Esophagus squamous epithelium (tissue), 5 donors: ENCODE measurements at regions not wholly inside any gene's neighbourhood (a gene's known extent, or its start where the extent isn't known, plus 50 kb on each side); places are given as distances from the start of the nearest gene placed in this dataset.

Experiments
- DNase-seq: peaks from one replicate; lab custom pipeline; 2025; lab: John Stamatoyannopoulos, UW
- H3K27ac ChIP-seq, 4 donors: fragments of 200-600 bp; sonication (generic); one replicate each; pipeline ENCODE4 v1.5.1; 2016 to 2019; ENCODE audit warnings: mild to moderate bottlenecking in 1 of 4
- H3K27me3 ChIP-seq, 4 donors: fragments of 200-600 bp; sonication (generic); 1 replicate in 3 of 4; 2 replicates in 1 of 4; pipeline versions ENCODE4 v1.5.1 to v1.6.0; 2017 to 2021; ENCODE audit warnings: antibody characterized with exemption in 1 of 4
- H3K36me3 ChIP-seq, 3 donors: fragments of 200-600 bp; sonication (generic); one replicate each; pipeline ENCODE4 v1.5.1; 2016 to 2019
- H3K4me1 ChIP-seq, 3 donors: fragments of 200-600 bp; sonication (generic); one replicate each; pipeline ENCODE4 v1.5.1; 2017 to 2019
- H3K4me3 ChIP-seq, 4 donors: fragments of 200-600 bp; sonication (generic); 1 replicate in 3 of 4; 2 replicates in 1 of 4; pipeline ENCODE4 v1.5.1; 2016 to 2019; ENCODE audit warnings: mild to moderate bottlenecking in 2 of 4, moderate library complexity in 1 of 4
- H3K9me3 ChIP-seq, 3 donors: fragments of 200-600 bp; sonication (generic); one replicate each; pipeline ENCODE4 v1.5.1; 2016 to 2019
- CTCF ChIP-seq, 6 experiments: fragments of 450-650 bp in 4 of 6; fragments of 200-600 bp in 2 of 6; sonication (generic) in 2 of 6; IDR thresholded peaks; one replicate each; pipeline ENCODE4 v1.5.1; 2016 to 2019; ENCODE audit warnings: antibody characterized with exemption in 6 of 6, mild to moderate bottlenecking in 4 of 6, moderate library complexity in 4 of 6
- POLR2A ChIP-seq, 4 donors: fragments of 450-650 bp; IDR thresholded peaks; one replicate each; pipeline ENCODE4 v1.6.1; 2017; ENCODE audit warnings: antibody characterized with exemption in 4 of 4, mild to moderate bottlenecking in 4 of 4, moderate library complexity in 3 of 4
- WGBS, 2 donors: methylation state at CpG; one replicate each; pipeline ENCODE4 v1.1.5; 2018; 5-methylcytosine and 5-hydroxymethylcytosine counted together
- intact Hi-C: fragments of 100-400 bp; cut with DNase I; formaldehyde crosslinking; loops from one replicate; pipeline ENCODE4 v1.15.0; 2022
- donor health status: DM: yes; HTN: yes; CAD: no.

DNA sequence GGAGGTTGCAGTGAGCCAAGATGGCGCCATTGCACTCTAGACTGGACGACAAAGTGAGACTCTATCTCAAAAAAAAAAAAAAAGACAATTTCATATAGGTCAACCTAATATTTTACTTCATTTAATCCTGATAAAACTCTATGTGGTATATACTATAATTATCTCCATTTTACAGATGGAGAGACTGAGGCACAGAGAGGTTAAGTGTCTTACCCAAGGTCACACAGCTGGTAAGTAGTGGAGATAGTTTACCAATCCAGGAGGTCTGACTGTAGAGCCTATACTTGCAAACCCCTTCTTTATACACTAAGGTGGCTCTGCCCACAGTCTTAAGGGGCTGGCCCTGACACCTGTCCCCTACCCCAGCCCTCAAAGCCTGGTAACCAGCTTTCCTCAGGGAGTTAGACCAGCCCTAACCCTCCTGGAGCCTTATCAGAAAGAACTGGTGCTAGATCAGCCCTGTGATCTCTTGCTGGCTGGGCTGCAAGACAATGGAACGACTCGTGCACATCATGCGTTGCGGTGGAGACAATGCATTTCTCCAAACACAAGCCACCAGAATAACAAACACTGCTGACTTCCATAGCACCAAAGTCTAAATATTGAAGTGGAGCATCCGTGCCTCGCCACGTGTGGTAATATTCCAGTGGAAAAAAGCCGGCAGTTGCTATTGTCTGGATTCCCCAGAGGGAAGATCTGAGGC, 60.0 kb upstream of the SMAD3 start:
- H3K36me3 ChIP-seq = no peaks in the 10 kb centered on the region
- no peak overlapping the region for H3K4me3 ChIP-seq
- no peak for DNase-seq
- H3K27me3 ChIP-seq = no peaks in the 10 kb centered on the region
- no peaks in the 10 kb centered on the region for H3K9me3 ChIP-seq
- 74 to 89% methylated on average over 7 to 10 of the region's 10 CpGs for WGBS, 2 donors
- H3K4me1 ChIP-seq = no peaks in the 10 kb centered on the region
- H3K27ac ChIP-seq = no peak overlapping the region
- intact Hi-C loops = no loop called here
- TF ChIP-seq CTCF (IDR thresholded peaks at IDR 0.05) (no peak), POLR2A (IDR thresholded peaks at IDR 0.05) (no peak)

DNA sequence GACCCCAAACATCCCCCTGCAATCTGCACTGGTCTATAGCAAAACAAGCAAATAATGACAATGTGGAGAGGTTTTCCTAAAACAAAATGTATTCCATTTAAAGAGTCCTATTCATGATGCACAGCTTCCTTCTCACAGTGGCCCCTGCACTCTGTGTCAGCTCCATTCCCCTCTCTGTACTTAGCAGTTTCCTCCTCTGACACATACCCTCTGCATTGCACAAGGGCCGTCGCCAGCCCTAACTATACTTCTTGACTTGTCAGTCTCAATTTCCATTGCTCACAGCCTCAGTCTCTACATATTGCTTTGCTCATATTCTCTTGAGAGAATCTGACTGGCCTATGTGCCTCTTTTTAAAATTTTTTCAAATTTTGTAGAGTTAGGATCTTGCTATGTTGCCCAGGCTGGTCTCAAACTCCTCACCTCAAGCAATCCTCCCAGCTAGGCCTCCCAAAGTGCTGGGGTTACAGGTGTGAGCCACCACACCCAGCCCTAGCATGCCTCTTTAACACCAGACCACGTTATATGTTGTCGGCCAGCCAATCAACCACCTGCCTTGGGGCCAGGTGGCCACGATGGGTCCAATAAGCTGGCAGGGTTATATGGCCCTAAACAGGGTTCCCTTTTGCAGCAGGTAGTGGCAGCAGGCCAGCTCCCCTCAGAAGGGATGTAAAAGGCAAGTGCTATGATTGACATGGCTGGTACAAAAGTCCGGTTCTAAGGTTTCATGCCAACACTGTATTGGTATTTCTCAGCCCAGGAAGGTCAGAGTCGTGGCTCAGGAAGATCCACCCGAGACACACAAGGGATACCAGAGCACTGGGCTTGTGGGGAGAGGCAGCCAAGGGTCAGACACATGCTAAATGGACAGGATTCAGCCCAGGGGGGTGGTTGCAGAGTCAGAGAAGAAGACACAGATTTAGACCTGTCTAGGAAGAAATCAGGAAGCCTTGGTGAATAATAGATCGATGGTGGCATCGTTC, 59.0 kb upstream of the SMAD3 start:
- Histone ChIP-seq H3K36me3 (no peaks in the 10 kb centered on the region), H3K27ac (no peak overlapping the region), H3K4me3 (no peak overlapping the region), H3K27me3 (no peaks in the 10 kb centered on the region), H3K4me1 (no peaks in the 10 kb centered on the region), H3K9me3 (no peaks in the 10 kb centered on the region)
- TF ChIP-seq CTCF (IDR thresholded peaks at IDR 0.05) (no peak), POLR2A (IDR thresholded peaks at IDR 0.05) (no peak)
- DNase-seq = no peak
- 81 to 83% methylated on average over 4 to 10 of the region's 10 CpGs for WGBS, 2 donors
- intact Hi-C loops = no loop called here

DNA sequence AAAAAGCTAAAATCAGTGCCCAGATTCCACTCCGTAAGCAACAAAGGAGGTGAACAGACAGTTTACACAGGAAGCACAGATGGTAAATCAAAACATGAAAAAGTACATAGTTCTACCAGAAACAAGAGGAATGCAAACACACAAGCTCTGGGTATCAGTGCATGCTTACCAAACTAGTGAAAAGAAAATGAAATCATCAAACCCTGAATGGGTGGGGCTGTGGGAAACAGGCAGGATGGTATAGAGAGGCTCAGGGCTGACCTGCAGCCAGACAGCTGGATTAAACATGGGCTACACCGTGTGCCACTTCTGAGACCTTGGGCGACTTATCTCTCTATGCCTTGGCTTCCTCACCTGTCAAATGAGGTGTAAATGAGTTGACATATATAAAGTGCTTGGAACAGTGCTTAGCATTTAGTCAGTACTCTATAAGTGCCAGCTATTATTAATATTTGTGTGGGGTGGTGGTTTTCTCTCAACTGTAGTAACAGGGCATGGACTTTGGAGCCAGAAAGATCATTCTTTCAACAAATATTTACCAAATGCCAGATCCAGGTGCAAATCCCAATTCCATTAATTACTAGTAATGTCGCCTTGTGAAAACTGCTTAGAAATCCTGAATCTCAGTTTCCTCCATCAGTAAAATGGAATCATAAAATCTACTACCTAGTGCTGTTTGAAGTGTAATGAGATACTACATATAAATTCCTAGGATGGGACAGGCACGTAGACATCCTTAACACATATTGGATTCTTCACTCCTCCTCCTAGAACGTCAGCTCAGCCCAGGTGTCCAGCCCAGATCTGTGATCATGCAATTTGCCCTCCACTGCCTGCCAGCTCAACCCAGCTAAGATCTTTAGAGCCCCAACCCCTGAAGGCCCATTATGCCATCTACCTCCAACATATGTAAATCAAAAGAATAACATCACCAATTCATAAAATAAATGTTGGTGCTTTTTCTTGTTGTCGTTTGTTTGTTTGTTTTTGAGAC, 55.5 kb upstream of the SMAD3 start:
- intact Hi-C loops = no loop called here
- WGBS, 2 donors = 69 to 74% methylated on average over 7 of the region's 7 CpGs
- no peaks in the 10 kb centered on the region for H3K36me3 ChIP-seq

More for the DNA sequence above, 55.5 kb upstream of the SMAD3 start:
- H3K27ac ChIP-seq = no peak overlapping the region
- H3K4me3 ChIP-seq = no peak overlapping the region
- TF ChIP-seq POLR2A (IDR thresholded peaks at IDR 0.05) = no peak
- TF ChIP-seq CTCF (IDR thresholded peaks at IDR 0.05) = no peak
- no peaks in the 10 kb centered on the region for H3K27me3 ChIP-seq
- no peaks in the 10 kb centered on the region for H3K9me3 ChIP-seq
- H3K4me1 ChIP-seq = peaks cover 0 to 12% (median 9%) of the 10 kb centered on the region in 3 donors
- DNase-seq = no peak
